Prostate gland (tissue), 2 donors: ENCODE measurements at regions not wholly inside any gene's neighbourhood (a gene's known extent, or its start where the extent isn't known, plus 50 kb on each side); places are given as distances from the start of the nearest gene placed in this dataset.

ENCODE experiments used
- DNase-seq: peaks from one replicate; pipeline ENCODE4 v3.0.0-alpha.2; 2019; ENCODE audit warnings: low spot score
- H3K27ac ChIP-seq, 2 donors: fragments of 200-600 bp; sonication (generic); 2 replicates each; pipeline ENCODE4 v1.5.1; 2017 to 2019
- H3K27me3 ChIP-seq: fragments of 200-600 bp; sonication (generic); replicated peaks from 2 replicates; pipeline ENCODE4 v1.5.1; 2019; ENCODE audit not compliant: insufficient read depth
- H3K36me3 ChIP-seq, 2 donors: fragments of 200-600 bp; sonication (generic); 1 replicate in 1 of 2; 2 replicates in 1 of 2; pipeline versions ENCODE4 v1.5.1 to v1.8.1; 2017 to 2019
- H3K4me1 ChIP-seq: fragments of 200-600 bp; sonication (generic); replicated peaks from 2 replicates; pipeline ENCODE4 v1.5.1; 2019
- H3K4me3 ChIP-seq, 2 donors: fragments of 200-600 bp; sonication (generic); 2 replicates each; pipeline ENCODE4 v1.5.1; 2017 to 2019
- H3K9me3 ChIP-seq: fragments of 200-600 bp; sonication (generic); 2 replicates; pipeline ENCODE4 v1.5.1; 2017
- CTCF ChIP-seq, 4 experiments: fragments of 200-600 bp in 2 of 4; fragments of 450-650 bp in 2 of 4; sonication (generic) in 2 of 4; IDR thresholded peaks; 1 replicate in 3 of 4; 2 replicates in 1 of 4; pipeline ENCODE4 v1.5.1; 2016 to 2019; ENCODE audit warnings: antibody characterized with exemption in 4 of 4, mild to moderate bottlenecking in 2 of 4, moderate library complexity in 2 of 4
- POLR2A ChIP-seq: fragments of 450-650 bp; IDR thresholded peaks from one replicate; pipeline ENCODE4 v1.6.1; 2016; ENCODE audit warnings: antibody characterized with exemption, mild to moderate bottlenecking
- POLR2AphosphoS5 ChIP-seq: sonication (generic); formaldehyde crosslinking; IDR thresholded peaks from one replicate; pipeline ENCODE4 v1.6.1; 2017; ENCODE audit warnings: antibody characterized with exemption
- WGBS: methylation state at CpG from one replicate; pipeline ENCODE4 v1.1.5; 2018; 5-methylcytosine and 5-hydroxymethylcytosine counted together
- intact Hi-C: fragments of 100-400 bp; cut with DNase I; formaldehyde crosslinking; loops from one replicate; pipeline ENCODE4 v1.14.2; 2022

GRCh38 chr3:81983382-81983781 lies 221.9 kb upstream of the GBE1 start:
- Histone ChIP-seq H3K27ac (no peak overlapping the region), H3K36me3 (no peaks in the 10 kb centered on the region), H3K9me3 (no peaks in the 10 kb centered on the region), H3K4me3 (no peak overlapping the region), H3K4me1 (no peaks in the 10 kb centered on the region), H3K27me3 (no peaks in the 10 kb centered on the region)
- intact Hi-C loops, result no loop called here
- WGBS, result 89% methylated on average over 1 of the region's 1 CpG
- TF ChIP-seq POLR2A (no peak), POLR2AphosphoS5 (no peak), CTCF (IDR thresholded peaks at IDR 0.05) (no peak)
- no peak for DNase-seq

GRCh38 chr3:81980596-81981494 lies 219.4 kb upstream of the GBE1 start:
- H3K36me3 ChIP-seq, result no peaks in the 10 kb centered on the region
- TF ChIP-seq POLR2A, result no peak
- intact Hi-C loops, result no loop called here
- H3K27ac ChIP-seq, result no peak overlapping the region
- no peak overlapping the region for H3K4me3 ChIP-seq
- 48% methylated on average over 10 of the region's 10 CpGs for WGBS
- no peaks in the 10 kb centered on the region for H3K27me3 ChIP-seq
- no peaks in the 10 kb centered on the region for H3K9me3 ChIP-seq
- DNase-seq, result no peak
- no peaks in the 10 kb centered on the region for H3K4me1 ChIP-seq

GRCh38 chr3:81974751-81975150 lies 213.3 kb upstream of the GBE1 start:
- Histone ChIP-seq H3K4me1 (no peaks in the 10 kb centered on the region), H3K9me3 (no peaks in the 10 kb centered on the region), H3K27ac (no peak overlapping the region), H3K4me3 (no peak overlapping the region), H3K27me3 (no peaks in the 10 kb centered on the region), H3K36me3 (no peaks in the 10 kb centered on the region)
- WGBS, result 45% methylated on average over 2 of the region's 2 CpGs
- no peak for TF ChIP-seq CTCF (IDR thresholded peaks at IDR 0.05)
- TF ChIP-seq POLR2A, result no peak
- no peak for TF ChIP-seq POLR2AphosphoS5
- DNase-seq, result no peak
- intact Hi-C loops, result no loop called here

GRCh38 chr3:81968658-81969057 lies 207.2 kb upstream of the GBE1 start:
- Histone ChIP-seq H3K36me3 (no peaks in the 10 kb centered on the region), H3K4me1 (no peaks in the 10 kb centered on the region), H3K4me3 (no peak overlapping the region), H3K27ac (no peak overlapping the region), H3K9me3 (no peaks in the 10 kb centered on the region), H3K27me3 (no peaks in the 10 kb centered on the region)
- TF ChIP-seq POLR2AphosphoS5, result no peak
- no peak for TF ChIP-seq CTCF (IDR thresholded peaks at IDR 0.05)
- no peak for TF ChIP-seq POLR2A
- intact Hi-C loops, result no loop called here
- WGBS, result 49% methylated on average over 4 of the region's 4 CpGs
- DNase-seq, result no peak

- Histone ChIP-seq H3K4me3 (no peak overlapping the region), H3K27ac (no peak overlapping the region), H3K4me1 (no peaks in the 10 kb centered on the region), H3K36me3 (no peaks in the 10 kb centered on the region), H3K27me3 (no peaks in the 10 kb centered on the region), H3K9me3 (no peaks in the 10 kb centered on the region)
- TF ChIP-seq POLR2AphosphoS5 (no peak), CTCF (IDR thresholded peaks at IDR 0.05) (no peak), POLR2A (no peak)
- no peak for DNase-seq
- intact Hi-C loops, result no loop called here
Measured at GRCh38 chr3:81967393-81967792, 205.9 kb upstream of the GBE1 start.
